ENCODE measurements at regions not wholly inside any gene's neighbourhood (a gene's known extent, or its start where the extent isn't known, plus 50 kb on each side); places are given as distances from the start of the nearest gene placed in this dataset.

DNA sequence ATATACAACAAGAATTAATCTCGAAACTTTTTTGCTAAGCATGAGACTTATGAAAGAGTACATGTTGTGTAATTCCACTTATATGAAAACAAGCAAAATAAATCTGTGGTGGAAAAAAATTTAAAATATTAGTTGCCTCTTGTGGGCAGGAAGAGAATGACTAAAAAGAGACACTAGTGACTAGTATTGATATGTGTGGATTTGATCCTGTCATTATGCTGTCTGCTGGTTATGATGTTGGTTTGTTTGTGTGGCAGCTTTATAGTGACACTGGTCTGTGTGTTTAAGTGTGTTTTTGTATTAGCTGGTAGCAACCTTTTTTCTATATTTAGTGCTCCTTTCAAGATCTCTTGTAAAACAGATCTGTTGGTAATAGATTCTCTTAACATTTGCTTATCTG is 267.8 kb upstream of the NRIP1 start:
- no peak overlapping the region for H3K27ac Mint-ChIP-seq (ENCODE audit: unreplicated experiment)
- no peaks in the 10 kb centered on the region for H3K36me3 Mint-ChIP-seq (ENCODE audit: unreplicated experiment)
- DNase-seq (ENCODE audit: extremely low spot score, unreplicated experiment): no peak
- H3K27me3 Mint-ChIP-seq (ENCODE audit: unreplicated experiment): no peaks in the 10 kb centered on the region
- H3K4me3 Mint-ChIP-seq (ENCODE audit: unreplicated experiment): no peak overlapping the region
- no peaks in the 10 kb centered on the region for H3K4me1 Mint-ChIP-seq (ENCODE audit: unreplicated experiment)
- TF ChIP-seq, protein P1, sequence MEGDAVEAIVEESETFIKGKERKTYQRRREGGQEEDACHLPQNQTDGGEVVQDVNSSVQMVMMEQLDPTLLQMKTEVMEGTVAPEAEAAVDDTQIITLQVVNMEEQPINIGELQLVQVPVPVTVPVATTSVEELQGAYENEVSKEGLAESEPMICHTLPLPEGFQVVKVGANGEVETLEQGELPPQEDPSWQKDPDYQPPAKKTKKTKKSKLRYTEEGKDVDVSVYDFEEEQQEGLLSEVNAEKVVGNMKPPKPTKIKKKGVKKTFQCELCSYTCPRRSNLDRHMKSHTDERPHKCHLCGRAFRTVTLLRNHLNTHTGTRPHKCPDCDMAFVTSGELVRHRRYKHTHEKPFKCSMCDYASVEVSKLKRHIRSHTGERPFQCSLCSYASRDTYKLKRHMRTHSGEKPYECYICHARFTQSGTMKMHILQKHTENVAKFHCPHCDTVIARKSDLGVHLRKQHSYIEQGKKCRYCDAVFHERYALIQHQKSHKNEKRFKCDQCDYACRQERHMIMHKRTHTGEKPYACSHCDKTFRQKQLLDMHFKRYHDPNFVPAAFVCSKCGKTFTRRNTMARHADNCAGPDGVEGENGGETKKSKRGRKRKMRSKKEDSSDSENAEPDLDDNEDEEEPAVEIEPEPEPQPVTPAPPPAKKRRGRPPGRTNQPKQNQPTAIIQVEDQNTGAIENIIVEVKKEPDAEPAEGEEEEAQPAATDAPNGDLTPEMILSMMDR (IDR thresholded peaks at IDR 0.05): no peak
- no peaks in the 10 kb centered on the region for H3K9me3 Mint-ChIP-seq (ENCODE audit: unreplicated experiment)

DNA sequence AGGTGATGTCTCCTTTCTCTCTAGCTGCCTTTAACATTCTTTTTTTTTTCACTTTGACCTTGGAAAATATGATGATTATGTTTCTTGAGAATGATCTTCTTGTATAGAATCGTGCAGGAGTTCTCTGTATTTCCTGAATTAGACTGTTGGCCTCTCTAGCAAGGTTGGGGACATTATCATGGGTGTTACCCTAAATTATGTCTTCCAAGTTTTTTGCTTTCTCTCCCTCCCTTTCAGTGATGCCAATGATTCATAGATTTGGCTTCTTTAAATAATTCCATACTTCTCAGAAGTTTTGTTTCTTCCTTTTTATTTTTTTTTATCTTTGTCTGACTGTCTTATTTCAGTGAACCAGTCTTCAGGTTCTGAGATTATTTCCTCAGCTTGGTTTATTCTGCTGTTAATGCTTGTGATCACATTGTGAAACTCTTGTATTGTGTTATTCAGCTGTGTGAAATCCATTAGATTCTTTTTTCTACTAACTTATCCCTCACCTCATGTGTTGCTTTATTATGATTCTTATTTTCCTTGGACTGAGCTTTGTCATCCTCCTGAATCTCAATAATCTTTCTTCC is 268.4 kb upstream of the NRIP1 start:
- H3K36me3 Mint-ChIP-seq (ENCODE audit: unreplicated experiment): no peaks in the 10 kb centered on the region
- no peaks in the 10 kb centered on the region for H3K27me3 Mint-ChIP-seq (ENCODE audit: unreplicated experiment)
- TF ChIP-seq, protein P1 (IDR thresholded peaks at IDR 0.05): no peak
- no peaks in the 10 kb centered on the region for H3K9me3 Mint-ChIP-seq (ENCODE audit: unreplicated experiment)
- no peaks in the 10 kb centered on the region for H3K4me1 Mint-ChIP-seq (ENCODE audit: unreplicated experiment)
- H3K4me3 Mint-ChIP-seq (ENCODE audit: unreplicated experiment): no peak overlapping the region
- no peak overlapping the region for H3K27ac Mint-ChIP-seq (ENCODE audit: unreplicated experiment)
- DNase-seq (ENCODE audit: extremely low spot score, unreplicated experiment): no peak

DNA sequence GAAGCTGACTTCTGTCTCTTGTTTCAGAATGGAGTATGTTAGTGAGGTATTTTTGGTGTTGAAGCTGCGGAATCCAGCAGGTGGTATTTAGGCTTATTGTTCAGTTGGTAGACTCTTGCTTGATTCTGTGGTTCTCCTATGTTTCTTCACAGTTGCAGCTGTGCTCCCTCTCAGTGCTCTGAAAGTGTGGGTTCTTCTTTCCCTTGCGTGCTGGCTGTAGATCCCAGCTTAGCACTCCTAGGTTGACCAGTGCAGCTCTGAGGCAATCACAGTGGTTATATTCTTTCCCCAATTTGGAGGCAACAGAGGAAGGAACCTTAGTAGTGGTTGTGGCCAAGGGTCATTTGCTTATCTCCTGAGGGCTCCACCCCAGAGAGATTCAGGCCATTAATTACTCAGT is 269.2 kb upstream of the NRIP1 start:
- no peak overlapping the region for H3K4me3 Mint-ChIP-seq (ENCODE audit: unreplicated experiment)
- H3K4me1 Mint-ChIP-seq (ENCODE audit: unreplicated experiment): no peaks in the 10 kb centered on the region
- H3K9me3 Mint-ChIP-seq (ENCODE audit: unreplicated experiment): no peaks in the 10 kb centered on the region
- no peaks in the 10 kb centered on the region for H3K27me3 Mint-ChIP-seq (ENCODE audit: unreplicated experiment)
- H3K27ac Mint-ChIP-seq (ENCODE audit: unreplicated experiment): no peak overlapping the region
- DNase-seq (ENCODE audit: extremely low spot score, unreplicated experiment): no peak
- H3K36me3 Mint-ChIP-seq (ENCODE audit: unreplicated experiment): no peaks in the 10 kb centered on the region
- TF ChIP-seq, protein P1 (IDR thresholded peaks at IDR 0.05): no peak

DNA sequence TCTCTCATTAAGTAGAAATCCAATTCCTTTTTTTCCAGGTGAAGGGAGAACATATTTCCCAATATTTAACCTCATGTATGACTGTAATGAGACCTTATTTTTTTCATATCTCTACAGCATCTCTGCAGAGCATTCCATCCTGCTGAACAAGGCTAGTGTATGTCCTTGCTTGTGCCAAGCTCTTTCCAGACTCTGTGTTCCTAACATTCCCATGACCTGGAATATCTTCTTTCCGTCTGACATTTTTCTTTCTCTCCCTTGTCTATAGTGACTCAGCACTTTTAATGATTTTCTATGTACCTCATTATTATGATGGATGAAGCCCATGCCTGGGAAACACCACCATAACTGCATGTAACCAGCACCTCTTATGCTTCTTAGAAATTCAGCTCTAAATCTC is 278.3 kb upstream of the NRIP1 start:
- Mint-ChIP-seq H3K36me3 (ENCODE audit: unreplicated experiment) (no peaks in the 10 kb centered on the region), H3K27me3 (ENCODE audit: unreplicated experiment) (peaks cover 5% of the 10 kb centered on the region), H3K4me3 (ENCODE audit: unreplicated experiment) (no peak overlapping the region), H3K27ac (ENCODE audit: unreplicated experiment) (no peak overlapping the region), H3K9me3 (ENCODE audit: unreplicated experiment) (no peaks in the 10 kb centered on the region), H3K4me1 (ENCODE audit: unreplicated experiment) (no peaks in the 10 kb centered on the region)
- TF ChIP-seq, protein P1 (IDR thresholded peaks at IDR 0.05): no peak
- no peak for DNase-seq (ENCODE audit: extremely low spot score, unreplicated experiment)

DNA sequence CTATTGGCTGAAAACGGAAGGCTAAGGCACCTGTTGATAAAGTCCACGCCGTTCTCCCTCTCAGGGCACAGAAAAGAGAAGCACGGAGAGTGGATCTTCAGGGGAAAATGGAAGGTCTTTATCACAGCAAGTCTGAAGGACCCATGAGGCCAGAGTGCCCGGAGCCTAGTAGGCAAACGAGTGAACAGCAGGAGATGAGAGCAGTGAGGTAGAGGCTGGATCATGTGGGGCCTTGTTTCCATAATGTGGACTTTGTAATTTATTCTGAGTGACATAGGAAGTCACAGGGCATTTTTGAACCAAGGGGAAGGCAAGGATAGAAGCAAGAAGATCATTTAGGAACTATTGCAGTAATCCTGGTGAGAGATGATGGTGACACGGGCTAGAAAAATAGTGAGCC is 287.2 kb upstream of the NRIP1 start:
- TF ChIP-seq, protein P1 (IDR thresholded peaks at IDR 0.05): no peak
- no peak for DNase-seq (ENCODE audit: extremely low spot score, unreplicated experiment)
- peaks cover 3% of the 10 kb centered on the region for H3K27me3 Mint-ChIP-seq (ENCODE audit: unreplicated experiment)
- H3K27ac Mint-ChIP-seq (ENCODE audit: unreplicated experiment): no peak overlapping the region
- no peaks in the 10 kb centered on the region for H3K36me3 Mint-ChIP-seq (ENCODE audit: unreplicated experiment)
- H3K4me3 Mint-ChIP-seq (ENCODE audit: unreplicated experiment): no peak overlapping the region
- no peaks in the 10 kb centered on the region for H3K4me1 Mint-ChIP-seq (ENCODE audit: unreplicated experiment)
- no peaks in the 10 kb centered on the region for H3K9me3 Mint-ChIP-seq (ENCODE audit: unreplicated experiment)
